ENCODE measurements at regions not wholly inside any gene's neighbourhood (a gene's known extent, or its start where the extent isn't known, plus 50 kb on each side); places are given as distances from the start of the nearest gene placed in this dataset.

DNA sequence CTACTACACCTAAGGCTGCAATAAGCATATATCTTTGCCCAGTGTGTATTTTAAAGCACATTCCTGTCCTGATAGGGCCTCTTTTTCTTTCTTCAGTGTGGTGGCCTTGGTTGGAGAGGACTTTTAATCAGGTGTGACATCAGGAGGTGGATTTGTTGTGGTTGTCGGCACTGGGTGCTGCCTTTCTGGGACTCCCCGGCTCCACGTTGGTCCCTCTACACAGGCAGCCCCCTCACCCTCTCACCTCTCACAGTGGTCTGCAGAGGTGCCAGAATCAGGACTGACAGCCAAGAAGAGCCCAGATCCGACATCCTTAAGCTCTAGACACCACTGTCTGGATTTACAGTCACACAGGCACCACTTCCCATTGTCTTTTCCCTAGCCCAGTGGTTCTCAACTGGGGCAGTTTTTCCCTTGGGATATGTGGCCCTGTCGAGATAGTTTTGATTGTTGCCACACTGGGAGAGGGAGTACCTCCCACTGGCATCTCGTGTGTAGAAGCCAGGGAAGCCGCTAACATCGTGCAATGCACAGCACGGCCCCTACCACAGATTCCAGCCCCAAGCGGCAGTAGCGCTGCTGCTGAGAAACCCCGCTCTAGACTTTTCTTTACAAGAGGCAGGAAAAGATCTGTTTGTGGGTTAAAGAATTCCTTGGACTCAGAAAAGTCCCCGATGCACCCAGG is 314.1 kb downstream of the QKI start:
- in situ Hi-C loops (cut with MboI; ENCODE audit: low pct_ligation_motif_present in 1 of 4, low pct_unique_long_range_greater_than_20kb in 1 of 4, low sequenced_read_pairs in 3 of 4), result no loop called here

DNA sequence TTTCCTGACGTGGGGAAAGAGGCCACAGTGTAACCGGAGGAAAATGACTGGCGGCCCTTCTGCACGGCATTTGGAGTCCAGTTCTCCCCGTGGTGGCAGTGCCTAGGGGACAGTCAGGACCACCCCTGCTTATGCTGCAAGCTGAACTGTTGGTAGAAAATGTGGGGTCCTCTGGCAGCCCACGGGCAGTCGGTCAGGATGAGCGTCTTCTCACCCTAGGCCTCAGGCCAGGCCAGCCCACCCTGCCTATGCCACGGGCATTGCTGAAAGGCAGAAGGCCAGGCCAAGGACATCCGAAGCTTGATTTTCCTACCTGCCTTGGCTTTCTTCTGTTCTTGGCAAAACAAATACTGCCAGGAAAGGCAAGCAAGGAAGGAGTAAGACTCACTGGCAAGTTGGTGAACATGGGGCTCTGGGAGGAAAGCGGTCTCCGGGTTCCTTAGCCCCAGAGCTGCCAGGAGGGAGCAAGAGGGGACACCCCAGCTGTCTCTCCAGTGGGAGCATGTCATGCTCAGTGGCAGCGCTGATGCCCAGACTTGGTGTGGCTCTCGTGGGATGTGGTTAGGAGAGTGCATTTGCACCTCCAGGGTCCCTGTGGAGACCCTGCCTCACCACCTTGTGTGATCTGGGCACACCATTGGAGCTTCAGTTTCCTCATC is 311.6 kb downstream of the QKI start:
- H3K9me3 ChIP-seq, result no peaks in the 10 kb centered on the region
- TF ChIP-seq EP300 (IDR thresholded peaks at IDR 0.05; ENCODE audit: low read depth) (no peak), POLR2A (IDR thresholded peaks at IDR 0.05) (no peak), POLR2AphosphoS5 (IDR thresholded peaks at IDR 0.05) (no peak)
- TF ChIP-seq, protein P1, sequence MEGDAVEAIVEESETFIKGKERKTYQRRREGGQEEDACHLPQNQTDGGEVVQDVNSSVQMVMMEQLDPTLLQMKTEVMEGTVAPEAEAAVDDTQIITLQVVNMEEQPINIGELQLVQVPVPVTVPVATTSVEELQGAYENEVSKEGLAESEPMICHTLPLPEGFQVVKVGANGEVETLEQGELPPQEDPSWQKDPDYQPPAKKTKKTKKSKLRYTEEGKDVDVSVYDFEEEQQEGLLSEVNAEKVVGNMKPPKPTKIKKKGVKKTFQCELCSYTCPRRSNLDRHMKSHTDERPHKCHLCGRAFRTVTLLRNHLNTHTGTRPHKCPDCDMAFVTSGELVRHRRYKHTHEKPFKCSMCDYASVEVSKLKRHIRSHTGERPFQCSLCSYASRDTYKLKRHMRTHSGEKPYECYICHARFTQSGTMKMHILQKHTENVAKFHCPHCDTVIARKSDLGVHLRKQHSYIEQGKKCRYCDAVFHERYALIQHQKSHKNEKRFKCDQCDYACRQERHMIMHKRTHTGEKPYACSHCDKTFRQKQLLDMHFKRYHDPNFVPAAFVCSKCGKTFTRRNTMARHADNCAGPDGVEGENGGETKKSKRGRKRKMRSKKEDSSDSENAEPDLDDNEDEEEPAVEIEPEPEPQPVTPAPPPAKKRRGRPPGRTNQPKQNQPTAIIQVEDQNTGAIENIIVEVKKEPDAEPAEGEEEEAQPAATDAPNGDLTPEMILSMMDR (IDR thresholded peaks at IDR 0.05), result no peak
- 69 to 80% methylated on average over 5 to 14 of the region's 14 CpGs for WGBS, 2 donors (ENCODE audit: low coverage in 1 of 2)
- H3K4me1 ChIP-seq, result no peaks in the 10 kb centered on the region
- H3K27ac ChIP-seq, result no peak overlapping the region
- no peaks in the 10 kb centered on the region for H3K36me3 ChIP-seq
- H3K4me3 ChIP-seq, result no peak overlapping the region
- in situ Hi-C loops (cut with MboI; ENCODE audit: low pct_ligation_motif_present in 1 of 4, low pct_unique_long_range_greater_than_20kb in 1 of 4, low sequenced_read_pairs in 3 of 4) (no loop called here), intact Hi-C loops (cut with DNase I; ENCODE audit: low total_unique reads) (no loop called here)
- no peaks in the 10 kb centered on the region for H3K27me3 ChIP-seq
- no peak for DNase-seq

More for the DNA sequence above, 314.1 kb downstream of the QKI start:
- no peak for DNase-seq
- 79 to 86% methylated on average over 2 to 12 of the region's 13 CpGs for whole genome bisulfite sequencing, 2 donors (ENCODE audit: low coverage in 1 of 2)
- Histone ChIP-seq H3K27me3 (no peaks in the 10 kb centered on the region), H3K9me3 (no peaks in the 10 kb centered on the region), H3K27ac (no peak overlapping the region), H3K4me3 (no peak overlapping the region), H3K4me1 (peaks cover 0 to 9% (median 0%) of the 10 kb centered on the region in 4 donors), H3K36me3 (no peaks in the 10 kb centered on the region)
- TF ChIP-seq EP300 (IDR thresholded peaks at IDR 0.05; ENCODE audit: low read depth) (no peak), POLR2AphosphoS5 (IDR thresholded peaks at IDR 0.05) (no peak), POLR2A (IDR thresholded peaks at IDR 0.05) (no peak)
- TF ChIP-seq, protein P1 (IDR thresholded peaks at IDR 0.05), result no peak
- intact Hi-C loops (cut with DNase I; ENCODE audit: low total_unique reads), result no loop called here

DNA sequence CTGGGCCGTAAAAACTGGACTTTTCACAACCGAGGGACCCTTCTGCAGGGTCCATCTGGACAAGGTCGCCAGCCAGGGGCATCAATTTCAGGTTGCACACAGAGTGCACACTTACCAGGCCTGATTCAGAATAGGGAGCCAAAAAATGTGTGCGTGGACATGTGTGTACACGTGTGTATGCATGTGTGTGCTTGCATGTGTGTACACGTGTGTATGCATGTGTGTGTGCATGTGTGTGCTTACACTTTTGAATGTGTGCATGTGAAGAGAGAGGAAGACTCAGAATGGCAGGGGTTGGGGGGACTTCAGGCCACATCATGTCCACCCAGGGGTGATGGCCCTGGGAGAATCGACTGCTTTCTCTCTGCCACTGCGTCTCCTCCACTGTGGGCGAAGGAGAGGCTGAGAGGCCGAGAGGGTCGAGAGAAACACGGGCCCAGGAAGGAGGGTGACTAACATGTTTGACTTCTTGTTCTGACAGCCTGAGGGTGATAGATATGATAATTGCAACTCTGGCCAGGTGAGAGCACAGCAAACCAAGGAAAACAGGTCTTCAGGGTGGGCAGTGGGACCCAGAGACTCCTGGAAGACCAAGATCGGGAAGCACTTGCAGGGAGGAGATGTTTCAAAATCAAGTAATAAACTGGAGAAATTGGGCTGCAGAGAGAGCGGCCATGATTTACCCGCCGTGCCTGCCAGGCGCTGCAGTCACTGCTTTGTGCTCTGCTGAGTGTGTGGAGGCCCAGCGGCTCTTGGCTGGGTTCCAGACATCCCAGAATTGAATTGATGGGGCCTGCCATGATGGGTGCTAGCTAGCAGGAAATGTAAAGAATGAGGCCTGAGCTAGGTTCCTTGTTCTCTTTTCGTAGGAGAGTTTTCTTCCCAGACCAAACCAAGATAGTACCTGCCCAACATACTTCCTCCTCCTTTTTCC is 310.8 kb downstream of the QKI start:
- intact Hi-C loops (cut with DNase I; ENCODE audit: low total_unique reads), result no loop called here
- in situ Hi-C loops (cut with MboI; ENCODE audit: low pct_ligation_motif_present in 1 of 4, low pct_unique_long_range_greater_than_20kb in 1 of 4, low sequenced_read_pairs in 3 of 4), result no loop called here

More for the DNA sequence above, 310.8 kb downstream of the QKI start:
- no peak overlapping the region for H3K4me3 ChIP-seq
- no peaks in the 10 kb centered on the region for H3K4me1 ChIP-seq
- H3K27me3 ChIP-seq, result no peaks in the 10 kb centered on the region
- H3K9me3 ChIP-seq, result no peaks in the 10 kb centered on the region
- TF ChIP-seq POLR2A (IDR thresholded peaks at IDR 0.05), result no peak
- TF ChIP-seq, protein P1 (IDR thresholded peaks at IDR 0.05), result no peak
- no peak for TF ChIP-seq EP300 (IDR thresholded peaks at IDR 0.05; ENCODE audit: low read depth)
- TF ChIP-seq POLR2AphosphoS5 (IDR thresholded peaks at IDR 0.05), result no peak
- H3K36me3 ChIP-seq, result no peaks in the 10 kb centered on the region
- H3K27ac ChIP-seq, result no peak overlapping the region
- 81 to 87% methylated on average over 11 to 18 of the region's 19 CpGs for WGBS, 2 donors (ENCODE audit: low coverage in 1 of 2)
- no peak for DNase-seq
